HG02870 (cell line): ENCODE measurements at regions not wholly inside any gene's neighbourhood (a gene's known extent, or its start where the extent isn't known, plus 50 kb on each side); places are given as distances from the start of the nearest gene placed in this dataset.

Experiments
- ATAC-seq: cut with Tn5 transposase; IDR thresholded peaks from one replicate; pipeline ENCODE4 v1.9.1; 2021; ENCODE audit warnings: mild to moderate bottlenecking, moderate library complexity; ENCODE audit not compliant: unreplicated experiment

DNA sequence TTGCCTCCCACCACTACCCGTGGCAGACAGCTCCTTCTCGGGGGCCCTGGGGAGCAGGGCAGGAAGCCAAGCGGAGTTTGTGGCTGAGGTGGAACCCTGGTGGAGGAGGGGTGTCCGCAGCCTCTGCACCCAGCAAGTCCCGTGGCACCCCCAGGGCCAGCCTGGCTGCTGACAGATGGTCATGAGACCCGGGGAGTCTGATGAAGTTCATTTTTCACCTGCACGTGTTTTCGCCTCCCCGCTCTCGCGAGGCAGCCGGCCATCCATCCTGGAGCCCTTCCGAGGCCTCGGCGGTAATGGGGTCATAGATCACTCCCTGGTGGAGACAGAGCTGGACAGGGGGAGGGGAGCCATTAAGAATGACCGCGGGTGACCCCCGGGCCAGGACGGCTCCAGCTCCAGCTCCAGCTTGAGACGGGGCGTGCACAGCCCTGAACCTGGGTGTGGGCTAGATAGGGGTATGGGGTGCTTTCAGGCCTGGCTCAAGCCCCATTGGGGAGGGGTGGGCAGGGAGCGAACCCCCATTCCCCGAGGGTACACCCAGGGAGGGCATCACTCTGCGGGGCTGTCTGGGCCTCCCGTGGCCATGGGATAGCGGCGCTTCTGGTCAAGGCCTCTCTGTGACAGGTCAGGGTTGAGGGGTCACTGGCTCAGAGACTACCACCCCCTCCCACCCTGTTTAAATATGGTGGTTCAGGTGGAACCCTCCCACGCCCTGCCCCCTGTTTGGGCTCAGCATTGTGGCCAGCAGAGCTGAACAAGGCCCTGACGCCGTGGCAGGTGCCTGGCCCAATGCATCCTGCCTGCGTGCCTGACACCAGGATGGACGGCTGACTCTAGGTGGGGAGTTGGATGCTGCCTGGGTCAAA is 227.4 kb upstream of the GSE1 start:
- ATAC-seq, result no peak

DNA sequence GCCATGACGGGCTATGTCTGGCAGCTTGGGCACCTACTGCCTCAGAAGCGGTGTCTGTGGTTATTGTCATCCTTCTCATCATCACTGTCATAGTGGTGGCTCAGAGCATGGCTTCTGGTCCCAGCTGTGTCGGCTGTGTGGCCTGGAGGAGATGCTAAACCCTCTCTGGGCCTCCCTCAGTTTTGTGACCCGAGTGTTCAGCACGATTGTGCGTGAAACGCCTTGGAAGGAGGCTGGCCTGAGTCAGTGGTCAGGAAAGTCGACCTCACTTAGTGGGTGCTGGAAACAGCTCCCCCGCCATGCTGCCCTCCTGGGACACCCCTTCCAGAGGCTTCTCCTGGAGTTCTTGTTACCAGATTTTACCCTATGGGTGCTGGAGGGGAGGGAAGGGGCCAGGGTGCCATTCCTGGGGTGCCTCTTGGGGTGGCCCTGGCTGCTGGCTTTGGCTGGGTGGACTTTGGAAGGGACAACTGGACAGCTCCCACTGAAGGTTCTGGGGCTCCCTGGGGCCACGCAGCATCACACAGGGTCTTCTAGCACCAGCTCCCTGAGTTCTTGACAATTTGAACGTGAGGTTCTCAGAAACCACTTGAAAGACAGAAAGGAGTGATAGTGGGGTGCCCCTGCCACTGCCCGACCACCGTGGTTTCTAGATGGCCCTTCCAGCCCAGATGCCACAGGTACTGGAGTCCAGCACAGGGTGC is 226.5 kb upstream of the GSE1 start:
- no peak for ATAC-seq

DNA sequence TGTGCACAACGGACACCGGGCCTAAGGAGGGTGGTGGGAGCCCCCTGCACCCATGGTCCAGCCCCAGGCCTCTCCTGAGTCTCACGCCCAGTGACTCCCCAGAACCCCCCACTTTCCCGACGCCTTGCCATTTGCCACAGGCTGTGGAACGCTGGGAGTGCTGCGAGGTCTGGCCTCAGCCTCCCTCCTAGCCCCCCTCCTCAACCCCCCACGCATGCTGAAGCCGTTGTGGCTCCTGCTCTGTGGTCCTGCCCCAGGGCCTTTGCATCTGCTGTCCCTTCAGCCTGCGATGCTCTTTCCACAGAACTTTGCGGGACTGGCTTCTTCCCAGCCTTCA is 226.0 kb upstream of the GSE1 start:
- ATAC-seq, result no peak

- ATAC-seq, result no peak
These were observed 225.3 kb upstream of the GSE1 start for GRCh38 chr16:85387731-85388295.

- ATAC-seq, result no peak
These were observed 223.2 kb upstream of the GSE1 start for GRCh38 chr16:85389679-85390470.

- no peak for ATAC-seq
These were observed 222.5 kb upstream of the GSE1 start for GRCh38 chr16:85390511-85391174.

GRCh38 chr16:85391175-85391707 is 221.9 kb upstream of the GSE1 start:
- no peak for ATAC-seq

DNA sequence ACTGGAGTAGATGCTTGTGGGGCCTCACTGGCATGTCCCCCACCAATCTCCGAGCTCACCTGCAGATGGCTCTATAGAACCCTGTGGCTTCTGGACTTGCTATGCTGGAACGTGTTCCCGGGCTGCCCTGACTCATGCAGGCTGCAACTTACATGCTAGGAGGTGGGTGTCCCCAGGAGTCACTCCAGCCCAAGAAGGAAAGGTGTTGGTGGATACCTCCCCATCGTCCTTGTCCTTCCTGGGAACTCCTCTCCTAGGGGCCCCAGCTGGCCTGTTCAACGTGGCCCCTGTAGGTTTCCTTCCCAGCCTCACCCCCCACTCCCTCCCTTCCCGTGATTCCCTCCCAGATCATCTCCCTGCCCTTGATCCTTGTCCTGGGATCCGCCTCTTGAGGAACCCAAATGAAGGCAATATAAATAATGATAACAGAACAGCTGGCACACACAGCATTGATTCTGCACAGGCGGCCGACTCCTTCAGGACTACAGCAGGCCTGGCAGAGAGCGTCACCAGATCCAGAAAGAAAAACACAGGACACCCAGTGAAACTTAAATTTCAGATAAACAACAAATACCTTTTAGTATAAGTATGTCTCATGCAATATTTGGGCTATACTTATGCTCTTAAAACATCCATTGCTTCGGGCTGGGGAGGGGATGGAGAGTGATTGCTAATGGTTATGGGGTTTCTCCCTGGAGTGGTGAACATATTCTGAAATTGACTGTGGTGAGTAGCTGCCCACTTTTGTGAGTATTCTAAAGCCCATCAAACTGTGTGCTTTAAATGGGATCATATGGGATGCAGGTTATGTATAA is 221.1 kb upstream of the GSE1 start:
- ATAC-seq, result no peak

- ATAC-seq, result no peak
These were observed 220.1 kb upstream of the GSE1 start for GRCh38 chr16:85392756-85393673.

- ATAC-seq, result no peak
These were observed 219.3 kb upstream of the GSE1 start for GRCh38 chr16:85393674-85394451.

- ATAC-seq, result no peak
These were observed 218.5 kb upstream of the GSE1 start for GRCh38 chr16:85394456-85395206.

GRCh38 chr16:85395207-85395912 is 217.8 kb upstream of the GSE1 start:
- no peak for ATAC-seq

DNA sequence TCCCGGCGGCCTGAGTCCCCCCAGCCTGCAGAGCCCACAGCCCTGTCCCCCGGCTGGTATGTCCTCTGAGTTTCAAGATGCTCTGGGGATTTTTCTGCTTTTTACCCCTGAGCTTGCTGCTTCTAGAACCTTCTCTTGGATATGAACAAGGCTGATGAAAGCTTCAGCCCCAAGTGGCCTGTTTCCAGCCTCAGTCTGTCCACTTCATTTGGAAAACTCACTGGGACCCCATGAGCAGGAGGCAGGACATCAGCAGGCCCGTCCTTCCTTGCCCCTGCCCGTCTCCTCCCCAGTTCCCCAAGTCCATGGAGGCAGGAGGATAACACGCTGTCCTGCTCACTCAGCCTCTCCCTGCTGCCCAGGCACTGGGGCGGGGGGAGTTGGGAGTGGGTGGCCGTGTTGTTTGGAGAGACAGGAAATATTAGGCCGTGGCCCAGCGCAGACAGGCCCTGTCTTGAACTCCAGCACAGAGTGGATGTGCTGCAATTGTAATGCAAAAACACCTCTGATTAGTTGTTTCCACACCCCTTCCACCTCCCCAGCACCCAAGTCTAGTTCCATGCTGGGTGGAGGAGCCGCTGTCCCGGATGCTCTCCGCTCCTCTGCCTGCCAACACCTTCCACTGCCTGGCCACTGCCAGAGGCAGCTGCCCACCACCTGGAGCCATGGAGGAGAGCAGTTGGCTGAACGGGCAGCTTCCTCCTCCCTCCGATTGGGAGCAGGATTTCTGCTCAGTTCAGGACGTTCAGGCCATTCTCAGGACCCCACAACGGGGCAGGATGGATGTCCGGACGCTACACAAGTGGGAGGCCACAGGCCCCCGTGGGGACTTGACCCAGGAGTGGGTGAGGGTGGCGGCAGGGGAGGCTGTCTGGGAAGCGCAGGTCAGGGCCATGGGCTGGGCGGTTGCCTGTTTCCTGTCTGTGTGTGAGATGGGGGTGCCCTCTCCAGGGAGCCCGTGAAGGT is 216.9 kb upstream of the GSE1 start:
- no peak for ATAC-seq

GRCh38 chr16:85396879-85397871 is 215.9 kb upstream of the GSE1 start:
- ATAC-seq, result no peak
